ENCODE measurements at regions not wholly inside any gene's neighbourhood (a gene's known extent, or its start where the extent isn't known, plus 50 kb on each side); places are given as distances from the start of the nearest gene placed in this dataset.
A peak's percentile ranks its signal among the peaks of the same experiment; 100 is the strongest.

DNA sequence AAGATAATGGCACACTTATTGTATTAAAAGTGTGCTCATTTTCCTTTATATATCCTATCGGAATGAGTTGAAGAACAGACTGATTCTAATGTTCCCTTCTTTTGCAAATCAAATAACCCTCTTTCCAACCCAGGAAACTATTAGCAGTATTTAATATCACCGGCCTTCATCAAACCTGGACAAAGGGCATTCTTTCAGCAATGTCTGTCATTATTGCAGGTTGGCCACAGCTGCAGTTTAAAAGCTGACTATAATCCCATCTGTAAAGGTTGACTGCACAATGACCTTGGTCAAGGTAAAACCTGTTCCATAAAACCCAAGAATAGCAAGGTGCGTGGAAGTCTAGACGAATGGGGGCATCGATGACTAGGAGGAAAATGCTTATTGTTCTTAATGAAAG lies 472.3 kb upstream of the SOX5 start:
- H2AFZ ChIP-seq (ENCODE audit: low read depth, low read length) = no peak overlapping the region
- H3K4me3 ChIP-seq (ENCODE audit: low read length) = no peak overlapping the region
- H3K9me3 ChIP-seq (ENCODE audit: insufficient read depth, low read length) = peaks cover 4% of the 10 kb centered on the region; the same call in 1 of the 2 replicates
- no peaks in the 10 kb centered on the region for H3K27me3 ChIP-seq (ENCODE audit: low read depth, low read length)
- H3K27ac ChIP-seq (ENCODE audit: low read length) = no peak overlapping the region
- H3K36me3 ChIP-seq (replicated peaks; ENCODE audit: low read depth, low read length) = peaks cover 41% of the 10 kb centered on the region
- no peak overlapping the region for H3K4me2 ChIP-seq (ENCODE audit: low read length)
- H4K20me1 ChIP-seq (ENCODE audit: insufficient read depth, low read length) = 0 out of 2 replicates have a peak, but pooled peaks cover 7% of the 10 kb centered on the region
- H3K4me1 ChIP-seq (ENCODE audit: low read length) = peaks cover 47% of the 10 kb centered on the region
- no peak overlapping the region for H3K9ac ChIP-seq (ENCODE audit: low read length)
- peaks cover 97% of the 10 kb centered on the region for H3K79me2 ChIP-seq (ENCODE audit: low read length)
- TF ChIP-seq, protein P1, sequence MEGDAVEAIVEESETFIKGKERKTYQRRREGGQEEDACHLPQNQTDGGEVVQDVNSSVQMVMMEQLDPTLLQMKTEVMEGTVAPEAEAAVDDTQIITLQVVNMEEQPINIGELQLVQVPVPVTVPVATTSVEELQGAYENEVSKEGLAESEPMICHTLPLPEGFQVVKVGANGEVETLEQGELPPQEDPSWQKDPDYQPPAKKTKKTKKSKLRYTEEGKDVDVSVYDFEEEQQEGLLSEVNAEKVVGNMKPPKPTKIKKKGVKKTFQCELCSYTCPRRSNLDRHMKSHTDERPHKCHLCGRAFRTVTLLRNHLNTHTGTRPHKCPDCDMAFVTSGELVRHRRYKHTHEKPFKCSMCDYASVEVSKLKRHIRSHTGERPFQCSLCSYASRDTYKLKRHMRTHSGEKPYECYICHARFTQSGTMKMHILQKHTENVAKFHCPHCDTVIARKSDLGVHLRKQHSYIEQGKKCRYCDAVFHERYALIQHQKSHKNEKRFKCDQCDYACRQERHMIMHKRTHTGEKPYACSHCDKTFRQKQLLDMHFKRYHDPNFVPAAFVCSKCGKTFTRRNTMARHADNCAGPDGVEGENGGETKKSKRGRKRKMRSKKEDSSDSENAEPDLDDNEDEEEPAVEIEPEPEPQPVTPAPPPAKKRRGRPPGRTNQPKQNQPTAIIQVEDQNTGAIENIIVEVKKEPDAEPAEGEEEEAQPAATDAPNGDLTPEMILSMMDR (IDR thresholded peaks at IDR 0.05; ENCODE audit: low read depth, low read length) = no peak
- TF ChIP-seq EZH2phosphoT487 (IDR thresholded peaks at IDR 0.05; ENCODE audit: low read depth) = no peak

GRCh38 chr12:24418157-24418556 lies 468.7 kb upstream of the SOX5 start:
- TF ChIP-seq, protein P1 (IDR thresholded peaks at IDR 0.05; ENCODE audit: low read depth, low read length) = no peak
- TF ChIP-seq EZH2phosphoT487 (IDR thresholded peaks at IDR 0.05; ENCODE audit: low read depth) = no peak

DNA sequence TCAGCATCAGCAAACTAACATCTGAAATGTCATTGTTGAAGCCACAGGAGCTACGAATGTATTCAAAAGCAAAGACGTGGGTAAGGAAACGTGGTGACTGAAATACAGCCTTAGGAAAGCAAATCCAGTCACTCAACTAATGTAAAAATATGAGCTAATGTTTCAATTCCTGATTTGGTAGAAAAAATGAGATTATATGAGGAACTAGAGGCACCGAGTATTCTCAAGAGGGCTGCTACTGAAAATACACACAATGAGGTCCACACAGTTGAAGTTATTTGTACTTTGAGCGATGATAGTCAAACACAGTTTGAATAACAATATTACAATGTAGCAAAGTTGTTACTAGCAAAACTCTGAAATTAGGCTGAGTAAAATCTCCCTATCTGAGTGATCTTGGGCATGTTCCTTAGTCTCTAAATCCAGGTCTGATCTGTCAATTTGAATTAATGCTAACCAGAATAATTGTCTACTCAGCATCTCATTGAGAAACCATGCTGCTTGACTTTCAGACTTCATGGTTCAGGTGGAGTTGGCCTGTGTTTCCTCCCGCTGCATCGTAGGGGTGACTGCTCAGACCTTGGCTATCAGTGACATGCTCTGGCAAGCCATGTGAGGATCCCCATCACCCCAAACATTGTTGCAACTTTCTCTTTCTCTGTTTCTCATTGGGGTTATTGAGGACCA lies 467.1 kb upstream of the SOX5 start:
- Histone ChIP-seq H3K9me3 (ENCODE audit: insufficient read depth, low read length) (peaks cover 4% of the 10 kb centered on the region; the same call in 1 of the 2 replicates), H3K36me3 (replicated peaks; ENCODE audit: low read depth, low read length) (peaks cover 61% of the 10 kb centered on the region), H3K27me3 (ENCODE audit: low read depth, low read length) (no peaks in the 10 kb centered on the region), H2AFZ (ENCODE audit: low read depth, low read length) (no peak overlapping the region), H3K4me3 (ENCODE audit: low read length) (peak overlapping the region; percentile 80), H3K4me2 (ENCODE audit: low read length) (peak overlapping the region; percentile 80), H3K9ac (ENCODE audit: low read length) (peak overlapping the region; percentile 98), H4K20me1 (ENCODE audit: insufficient read depth, low read length) (no peaks in the 10 kb centered on the region), H3K27ac (ENCODE audit: low read length) (peak overlapping the region; percentile 97), H3K4me1 (ENCODE audit: low read length) (peaks cover 70% of the 10 kb centered on the region), H3K79me2 (ENCODE audit: low read length) (peaks cover 89% of the 10 kb centered on the region)
- TF ChIP-seq, protein P1 (IDR thresholded peaks at IDR 0.05; ENCODE audit: low read depth, low read length) = no peak
- TF ChIP-seq EZH2phosphoT487 (IDR thresholded peaks at IDR 0.05; ENCODE audit: low read depth) = no peak

More at GRCh38 chr12:24418157-24418556, 468.7 kb upstream of the SOX5 start:
- peaks cover 4% of the 10 kb centered on the region; the same call in 1 of the 2 replicates for H3K9me3 ChIP-seq (ENCODE audit: insufficient read depth, low read length)
- H3K36me3 ChIP-seq (replicated peaks; ENCODE audit: low read depth, low read length) = peaks cover 54% of the 10 kb centered on the region
- peaks cover 89% of the 10 kb centered on the region for H3K79me2 ChIP-seq (ENCODE audit: low read length)
- H3K9ac ChIP-seq (ENCODE audit: low read length) = peak overlapping the region; percentile 98
- H3K4me3 ChIP-seq (ENCODE audit: low read length) = 0 out of 2 replicates have a peak overlapping the region, but pooled peaks have one; percentile 80
- H3K27me3 ChIP-seq (ENCODE audit: low read depth, low read length) = no peaks in the 10 kb centered on the region
- H2AFZ ChIP-seq (ENCODE audit: low read depth, low read length) = no peak overlapping the region
- peak overlapping the region; percentile 80 for H3K4me2 ChIP-seq (ENCODE audit: low read length)
- H3K27ac ChIP-seq (ENCODE audit: low read length) = peak overlapping the region; percentile 97
- H4K20me1 ChIP-seq (ENCODE audit: insufficient read depth, low read length) = no peaks in the 10 kb centered on the region
- peaks cover 55% of the 10 kb centered on the region for H3K4me1 ChIP-seq (ENCODE audit: low read length)

GRCh38 chr12:24415934-24416333 lies 466.5 kb upstream of the SOX5 start:
- Histone ChIP-seq H3K9me3 (ENCODE audit: insufficient read depth, low read length) (peaks cover 4% of the 10 kb centered on the region; the same call in 1 of the 2 replicates), H2AFZ (ENCODE audit: low read depth, low read length) (no peak overlapping the region), H3K4me1 (ENCODE audit: low read length) (peaks cover 77% of the 10 kb centered on the region), H3K27me3 (ENCODE audit: low read depth, low read length) (no peaks in the 10 kb centered on the region), H4K20me1 (ENCODE audit: insufficient read depth, low read length) (no peaks in the 10 kb centered on the region), H3K4me2 (ENCODE audit: low read length) (peak overlapping the region; percentile 80), H3K79me2 (ENCODE audit: low read length) (peaks cover 89% of the 10 kb centered on the region), H3K27ac (ENCODE audit: low read length) (peak overlapping the region; percentile 97), H3K36me3 (replicated peaks; ENCODE audit: low read depth, low read length) (peaks cover 61% of the 10 kb centered on the region), H3K4me3 (ENCODE audit: low read length) (peak overlapping the region; percentile 80), H3K9ac (ENCODE audit: low read length) (peak overlapping the region; percentile 98)
- TF ChIP-seq, protein P1 (IDR thresholded peaks at IDR 0.05; ENCODE audit: low read depth, low read length) = no peak
- no peak for TF ChIP-seq EZH2phosphoT487 (IDR thresholded peaks at IDR 0.05; ENCODE audit: low read depth)

Data from OCI-LY3 (cell line).